NCI-H2107 (cell line): ENCODE measurements at regions not wholly inside any gene's neighbourhood (a gene's known extent, or its start where the extent isn't known, plus 50 kb on each side); places are given as distances from the start of the nearest gene placed in this dataset.

Source experiments
- DNase-seq: peaks from one replicate; lab custom pipeline; 2025; lab: John Stamatoyannopoulos, UW

DNA sequence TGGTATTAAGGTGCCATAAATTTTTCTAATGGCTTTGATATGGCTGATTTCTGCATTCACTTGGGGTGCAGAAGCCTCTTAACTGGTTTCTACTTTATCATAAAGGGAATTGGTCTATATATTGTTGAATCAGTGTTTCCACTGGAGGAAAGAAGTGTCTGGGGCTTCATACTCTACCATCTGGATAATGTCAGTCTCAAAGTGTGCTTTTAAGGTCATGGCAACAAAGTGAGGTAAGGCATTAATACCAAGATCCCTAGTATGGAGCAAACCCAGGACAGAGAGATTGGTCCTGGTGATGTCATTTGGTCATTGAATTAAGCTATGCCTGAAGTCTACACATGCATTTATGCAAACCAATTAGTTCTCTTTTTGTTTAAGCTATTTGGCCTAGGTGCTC, 309.9 kb downstream of the DUSP10 start:
- DNase-seq = no peak

GRCh38 chr1:221435504-221435904, 306.4 kb downstream of the DUSP10 start:
- no peak for DNase-seq

- no peak for DNase-seq
Observed at GRCh38 chr1:221437171-221437570, 304.7 kb downstream of the DUSP10 start.

GRCh38 chr1:221437926-221438325, 304.0 kb downstream of the DUSP10 start:
- DNase-seq = no peak

- DNase-seq = no peak
Observed at GRCh38 chr1:221439008-221439746, 302.7 kb downstream of the DUSP10 start.

GRCh38 chr1:221439747-221440501, 302.0 kb downstream of the DUSP10 start:
- DNase-seq = no peak

- no peak for DNase-seq
Observed at GRCh38 chr1:221440658-221441057, 301.2 kb downstream of the DUSP10 start.

GRCh38 chr1:221442056-221442455, 299.8 kb downstream of the DUSP10 start:
- DNase-seq = no peak

GRCh38 chr1:221444346-221444745, 297.5 kb downstream of the DUSP10 start:
- no peak for DNase-seq

DNA sequence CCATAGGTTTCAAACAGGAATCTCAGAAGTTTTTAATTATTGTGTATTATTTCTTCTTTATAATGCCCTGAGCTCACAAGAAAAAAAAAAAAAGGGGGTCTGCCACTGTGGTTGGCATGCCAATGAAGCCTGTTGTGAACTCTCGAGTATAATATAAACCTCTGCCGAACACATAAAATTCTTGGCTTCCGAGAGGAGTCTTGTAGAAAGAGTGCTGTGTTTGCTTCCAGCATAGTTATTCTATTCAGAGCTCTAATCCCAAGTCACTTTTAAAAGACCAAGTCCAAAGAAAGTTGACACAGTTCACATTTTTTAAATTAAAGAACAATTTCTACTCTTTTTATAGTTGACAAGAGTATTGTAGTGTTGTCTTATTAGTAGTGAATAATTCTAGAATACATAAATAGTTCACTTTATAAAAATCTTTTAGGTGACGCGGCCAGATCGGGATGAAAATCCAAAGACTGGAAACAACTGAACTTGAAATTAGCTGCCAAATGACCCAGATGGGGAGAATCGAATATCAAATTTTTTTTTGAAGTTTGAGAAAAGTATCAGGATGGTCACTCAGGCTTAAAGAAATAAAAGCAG, 293.2 kb downstream of the DUSP10 start:
- DNase-seq = no peak

- DNase-seq = no peak
Observed at GRCh38 chr1:221449194-221449593, 292.7 kb downstream of the DUSP10 start.

- DNase-seq = no peak
Observed at GRCh38 chr1:221449801-221450470, 292.0 kb downstream of the DUSP10 start.

DNA sequence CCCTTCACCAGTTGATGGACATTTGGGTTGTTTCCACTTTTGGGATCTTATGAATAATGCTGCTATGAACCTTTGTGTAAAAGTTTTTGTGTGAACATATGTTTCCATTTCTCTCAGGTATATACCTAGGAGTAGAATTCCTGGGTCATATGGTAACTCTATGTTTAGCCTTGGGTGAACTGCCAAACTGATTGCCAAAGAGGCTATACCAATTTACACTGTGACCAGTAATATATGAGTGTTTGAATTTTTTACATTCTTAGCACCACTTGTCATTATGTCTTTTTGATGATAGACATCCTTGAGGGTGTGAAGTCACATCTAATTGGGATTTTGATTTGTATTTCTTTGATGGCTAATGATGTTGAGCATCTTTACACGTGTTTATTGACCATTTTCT, 290.1 kb downstream of the DUSP10 start:
- DNase-seq = no peak

GRCh38 chr1:221454096-221454495, 287.8 kb downstream of the DUSP10 start:
- no peak for DNase-seq

- no peak for DNase-seq
Observed at GRCh38 chr1:221456918-221457317, 285.0 kb downstream of the DUSP10 start.

DNA sequence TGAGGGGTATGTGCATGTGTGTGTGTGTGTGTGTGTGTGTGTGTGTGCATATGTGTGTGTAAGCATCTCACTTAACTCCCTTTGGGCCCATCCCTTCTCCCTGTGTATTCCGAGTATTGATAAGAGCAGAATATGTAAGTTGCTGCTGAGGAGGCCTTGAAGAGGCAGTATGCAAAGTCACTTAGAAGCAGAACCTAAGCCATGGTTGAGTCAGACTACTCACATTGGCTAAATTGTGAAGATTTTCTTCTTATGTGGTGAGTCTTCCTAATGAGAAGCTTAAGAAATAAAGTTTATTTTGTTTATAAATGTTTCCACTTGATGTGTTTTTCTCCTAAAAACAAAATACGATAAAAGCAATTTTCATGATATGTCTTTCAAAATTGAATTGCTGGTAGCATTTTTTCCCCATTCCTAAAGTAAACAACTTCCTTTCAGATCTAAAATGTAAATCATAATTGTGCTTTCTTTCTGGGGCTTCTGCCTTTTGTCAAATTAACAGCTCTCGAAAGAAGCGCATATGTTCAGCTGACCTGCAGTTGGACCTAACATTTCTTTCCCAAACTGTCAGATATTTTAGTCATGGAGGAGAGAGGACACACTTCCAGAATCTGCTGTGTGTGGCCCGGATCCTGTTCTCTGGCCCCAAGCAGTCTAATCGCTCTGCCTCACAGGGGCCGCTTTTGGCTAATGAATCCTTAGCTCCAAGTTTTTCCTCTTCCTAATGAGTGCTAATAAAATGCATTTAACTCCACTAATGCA, 284.0 kb downstream of the DUSP10 start:
- DNase-seq = no peak

- no peak for DNase-seq
Observed at GRCh38 chr1:221458447-221459156, 283.3 kb downstream of the DUSP10 start.

- DNase-seq = no peak
Observed at GRCh38 chr1:221459558-221459957, 282.3 kb downstream of the DUSP10 start.

DNA sequence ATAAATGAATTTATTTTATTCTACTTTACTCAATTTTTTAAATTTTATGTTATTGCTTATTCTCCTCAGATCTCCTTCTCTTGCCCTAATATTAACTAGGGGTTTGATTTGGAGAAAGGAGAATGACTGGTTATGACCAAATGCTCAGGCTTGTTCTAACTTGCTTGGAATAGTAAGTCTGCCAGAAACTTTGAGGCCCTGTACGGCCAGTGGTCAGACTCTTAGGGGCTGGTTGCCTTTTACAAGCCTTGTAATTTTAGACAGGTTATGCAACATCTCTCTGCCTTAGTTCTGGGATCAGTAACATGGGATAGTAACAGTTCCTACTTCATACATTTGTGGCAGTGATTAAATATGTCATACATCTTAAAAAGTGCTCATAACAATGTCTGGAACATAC, 279.5 kb downstream of the DUSP10 start:
- DNase-seq = no peak

DNA sequence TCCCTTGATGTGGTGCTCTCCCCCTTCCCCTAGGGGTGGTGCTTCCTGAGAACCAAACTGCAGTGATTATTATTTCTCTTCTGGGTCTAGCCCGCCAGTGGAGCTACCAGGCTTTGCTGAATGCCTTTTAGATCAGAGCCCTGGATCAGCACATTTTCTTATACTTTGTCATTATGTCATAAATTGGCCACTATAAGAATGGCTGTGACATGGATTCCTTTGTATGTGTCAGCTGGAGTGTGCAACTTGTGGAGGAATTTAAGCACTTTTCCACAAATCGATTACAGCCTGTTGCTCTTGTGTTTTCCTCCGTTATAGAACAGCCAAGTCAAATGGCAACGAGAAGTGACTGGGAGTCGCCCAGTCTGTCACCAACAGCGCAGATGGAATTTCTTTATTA, 273.3 kb downstream of the DUSP10 start:
- DNase-seq = no peak

DNA sequence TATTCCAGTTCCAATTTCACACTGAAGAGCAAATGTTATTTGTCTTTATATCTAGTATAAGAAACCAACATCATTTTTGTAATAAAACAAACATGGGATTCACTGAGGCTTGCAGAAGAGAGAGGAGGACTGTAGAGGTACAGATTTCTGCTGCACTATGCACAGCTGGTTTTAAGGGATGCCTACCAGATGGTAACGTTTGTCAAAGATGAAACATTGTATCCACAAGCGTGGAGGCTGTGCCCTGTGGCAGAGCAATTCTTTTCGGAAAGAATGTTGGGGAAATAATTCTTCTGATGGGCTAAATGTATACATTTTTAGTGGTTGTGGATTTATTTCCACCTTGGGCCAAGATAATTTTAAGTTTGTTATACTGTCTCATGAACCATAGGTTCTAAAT, 272.4 kb downstream of the DUSP10 start:
- DNase-seq = no peak
